HEK293T (cell line): ENCODE measurements at regions not wholly inside any gene's neighbourhood (a gene's known extent, or its start where the extent isn't known, plus 50 kb on each side); places are given as distances from the start of the nearest gene placed in this dataset.

Experiments
- CTCF ChIA-PET: fragments of 350-600 bp; formaldehyde crosslinking; extraction: SDS; loops from one replicate; lab custom pipeline; 2021; ENCODE audit warnings: antibody characterized with exemption, inconsistent platforms; lab: Yijun Ruan, JAX
- POLR2A ChIA-PET: fragments of 350-600 bp; formaldehyde crosslinking; extraction: SDS; loops from one replicate; lab custom pipeline; 2020; ENCODE audit warnings: antibody characterized with exemption, inconsistent platforms; lab: Yijun Ruan, JAX
- DNase-seq: peaks from one replicate; pipeline ENCODE4 v3.0.0; 2012; ENCODE audit warnings: mixed read lengths; ENCODE audit errors: extremely low spot score
- ARNT ChIP-seq: fragments of 450-650 bp; IDR thresholded peaks from 2 replicates; pipeline ENCODE4 v1.6.1; 2017; ENCODE audit warnings: mild to moderate bottlenecking
- BHLHE40 ChIP-seq: fragments of 450-650 bp; IDR thresholded peaks from 2 replicates; pipeline ENCODE4 v1.6.1; 2016; ENCODE audit warnings: mild to moderate bottlenecking, moderate library complexity, borderline replicate concordance
- CTBP1 ChIP-seq: fragments of 450-650 bp; IDR thresholded peaks from 2 replicates; pipeline ENCODE4 v1.6.1; 2016; ENCODE audit warnings: borderline replicate concordance
- ELF4 ChIP-seq: fragments of 450-650 bp; IDR thresholded peaks from 2 replicates; pipeline ENCODE4 v1.6.1; 2017; ENCODE audit warnings: antibody characterized with exemption
- FOXA1 ChIP-seq: fragments of 450-650 bp; IDR thresholded peaks from 2 replicates; pipeline ENCODE4 v1.6.1; 2016; ENCODE audit warnings: mild to moderate bottlenecking
- FOXK2 ChIP-seq: fragments of 450-650 bp; IDR thresholded peaks from 2 replicates; pipeline ENCODE4 v1.6.1; 2016; ENCODE audit warnings: mild to moderate bottlenecking
- FOXM1 ChIP-seq: fragments of 450-650 bp; IDR thresholded peaks from 2 replicates; pipeline ENCODE4 v1.6.1; 2017; ENCODE audit warnings: mild to moderate bottlenecking, borderline replicate concordance
- HDGF ChIP-seq: fragments of 450-650 bp; IDR thresholded peaks from 2 replicates; pipeline ENCODE4 v1.6.1; 2017; ENCODE audit warnings: antibody characterized with exemption, borderline replicate concordance
- L3MBTL2 ChIP-seq: fragments of 450-650 bp; conservative IDR thresholded peaks from 2 replicates; pipeline ENCODE4 v1.6.1; 2016; ENCODE audit warnings: mild to moderate bottlenecking
- LEF1 ChIP-seq: fragments of 450-650 bp; IDR thresholded peaks from 2 replicates; pipeline ENCODE4 v1.6.1; 2017; ENCODE audit warnings: mild to moderate bottlenecking, borderline replicate concordance
- NFRKB ChIP-seq: fragments of 450-650 bp; IDR thresholded peaks from 2 replicates; pipeline ENCODE4 v1.6.1; 2016; ENCODE audit warnings: mild to moderate bottlenecking, moderate library complexity
- PKNOX1 ChIP-seq: fragments of 450-650 bp; IDR thresholded peaks from 2 replicates; pipeline ENCODE4 v1.6.1; 2016
- SP1 ChIP-seq: fragments of 450-650 bp; IDR thresholded peaks from 2 replicates; pipeline ENCODE4 v1.6.1; 2017
- SUZ12 ChIP-seq: fragments of 450-650 bp; IDR thresholded peaks from 2 replicates; pipeline ENCODE4 v1.6.1; 2016; ENCODE audit warnings: mild to moderate bottlenecking
- TARDBP ChIP-seq: fragments of 450-650 bp; IDR thresholded peaks from 2 replicates; pipeline ENCODE4 v1.6.1; 2016
- ZNF384 ChIP-seq: fragments of 450-650 bp; IDR thresholded peaks from 2 replicates; pipeline ENCODE4 v1.6.1; 2016

DNA sequence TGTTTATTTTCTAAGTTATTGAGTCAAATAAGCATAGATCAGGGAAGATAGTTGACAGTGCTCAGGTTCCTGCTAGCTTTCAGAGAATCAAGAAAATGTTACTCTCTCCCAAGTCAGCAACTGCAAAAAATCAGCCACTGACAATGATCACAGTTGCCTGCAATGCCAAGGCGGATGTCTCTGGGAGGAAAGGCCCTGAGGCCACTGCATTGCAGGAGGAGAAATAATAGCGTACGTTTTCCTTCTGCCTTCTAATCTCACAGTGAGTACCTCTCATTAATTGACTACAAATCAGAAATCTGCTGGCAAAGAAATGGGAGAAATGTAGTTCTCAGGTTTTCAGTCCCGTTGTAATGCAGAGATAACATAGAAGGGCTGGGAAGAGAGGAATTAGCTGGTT is 54.0 kb upstream of the SPON1 start:
- CTCF ChIA-PET, result no interaction called here
- POLR2A ChIA-PET, result no interaction called here
- TF ChIP-seq L3MBTL2 (no peak), SP1 (no peak), TARDBP (no peak), FOXM1 (no peak), FOXK2 (no peak), ARNT (no peak), HDGF (no peak), ELF4 (no peak), NFRKB (no peak), PKNOX1 (no peak), FOXA1 (no peak), ZNF384 (no peak), CTBP1 (no peak), BHLHE40 (no peak), LEF1 (no peak), SUZ12 (no peak)
- no peak for DNase-seq
